SK-N-SH (cell line): ENCODE measurements at regions not wholly inside any gene's neighbourhood (a gene's known extent, or its start where the extent isn't known, plus 50 kb on each side); places are given as distances from the start of the nearest gene placed in this dataset.

Source experiments
- CTCF ChIA-PET: fragments of 300-600, 350-600 bp; formaldehyde crosslinking; extraction: SDS; loops from one replicate; lab custom pipeline; 2021; lab: Yijun Ruan, JAX
- POLR2A ChIA-PET: fragments of 350-600 bp; sonication (Branson Sonifier 250); formaldehyde crosslinking; extraction: SDS; loops from one replicate; lab custom pipeline; 2020; ENCODE audit warnings: antibody characterized with exemption, inconsistent platforms; lab: Yijun Ruan, JAX
- DNase-seq: peaks from one replicate; pipeline ENCODE4 v3.0.0; 2012
- H2AFZ ChIP-seq: fragments of 200-600 bp; sonication (generic); 2 replicates; pipeline ENCODE4 v1.8.1; 2016; ENCODE audit warnings: antibody characterized with exemption, mild to moderate bottlenecking, low read depth
- H3F3A ChIP-seq: fragments of 200-600 bp; sonication (generic); replicated peaks from 2 replicates; pipeline ENCODE3; 2016; ENCODE audit warnings: antibody characterized with exemption, mild to moderate bottlenecking; ENCODE audit not compliant: insufficient read depth
- H3K27ac ChIP-seq, 2 experiments: fragments of 200-500 bp in 1 of 2; fragments of 200-600 bp in 1 of 2; sonication (Bioruptor generic) in 1 of 2; sonication (generic), shearing (Covaris generic) in 1 of 2; 2 replicates each; pipeline versions ENCODE4 v1.5.1 to v1.6.1; 2014 to 2016; ENCODE audit warnings: low read depth in 2 of 2, inconsistent platforms in 1 of 2, low read length in 1 of 2, mild to moderate bottlenecking in 1 of 2, mixed read lengths in 1 of 2
- H3K27me3 ChIP-seq: fragments of 200-600 bp; sonication (generic), shearing (Covaris generic); 2 replicates; pipeline ENCODE4 v1.6.1; 2016; ENCODE audit warnings: mixed run types; ENCODE audit not compliant: insufficient read depth
- H3K36me3 ChIP-seq, 2 experiments: fragments of 200-500 bp in 1 of 2; fragments of 200-600 bp in 1 of 2; sonication (Bioruptor generic) in 1 of 2; sonication (generic) in 1 of 2; replicated peaks in 1 of 2; 2 replicates each; pipeline versions ENCODE3 to v1.5.1; 2014 to 2016; ENCODE audit warnings: low read length in 1 of 2, mild to moderate bottlenecking in 1 of 2; ENCODE audit not compliant: insufficient read depth in 2 of 2, control insufficient read depth in 1 of 2
- H3K4me1 ChIP-seq, 2 experiments: fragments of 200-500 bp in 1 of 2; fragments of 200-600 bp in 1 of 2; sonication (Bioruptor generic) in 1 of 2; sonication (generic), shearing (Covaris generic) in 1 of 2; 2 replicates each; pipeline versions ENCODE4 v1.5.1 to v1.6.1; 2014 to 2016; ENCODE audit warnings: low read depth in 1 of 2, low read length in 1 of 2, mixed run types in 1 of 2; ENCODE audit not compliant: insufficient read depth in 2 of 2, control insufficient read depth in 1 of 2
- H3K4me2 ChIP-seq: fragments of 200-600 bp; sonication (generic), shearing (Covaris generic); 2 replicates; pipeline ENCODE4 v1.6.1; 2017; ENCODE audit warnings: mixed run types
- H3K4me3 ChIP-seq, 2 experiments: fragments of 200-500 bp in 1 of 2; fragments of 200-600 bp in 1 of 2; sonication (Bioruptor generic) in 1 of 2; sonication (generic), shearing (Covaris generic) in 1 of 2; 2 replicates each; pipeline versions ENCODE4 v1.5.1 to v1.8.1; 2014 to 2016; ENCODE audit warnings: low read depth in 2 of 2, inconsistent platforms in 1 of 2, low read length in 1 of 2, mild to moderate bottlenecking in 1 of 2, mixed read lengths in 1 of 2, moderate library complexity in 1 of 2
- H3K79me2 ChIP-seq: fragments of 200-600 bp; sonication (generic); 2 replicates; pipeline ENCODE4 v1.8.1; 2017; ENCODE audit warnings: mild to moderate bottlenecking; ENCODE audit not compliant: insufficient read depth
- H3K9ac ChIP-seq: fragments of 200-600 bp; sonication (generic); 2 replicates; pipeline ENCODE4 v1.6.1; 2017; ENCODE audit warnings: mixed run types
- H3K9me2 ChIP-seq: fragments of 200-600 bp; sonication (generic); 2 replicates; pipeline ENCODE4 v1.6.1; 2017; ENCODE audit warnings: mixed run types
- H3K9me3 ChIP-seq: fragments of 200-600 bp; sonication (generic); 2 replicates; pipeline ENCODE4 v1.6.1; 2017; ENCODE audit warnings: mixed run types, mild to moderate bottlenecking, moderate library complexity
- H4K20me1 ChIP-seq: fragments of 200-600 bp; sonication (generic); 2 replicates; pipeline ENCODE4 v1.6.1; 2017; ENCODE audit warnings: mild to moderate bottlenecking, mixed run types; ENCODE audit not compliant: insufficient read depth
- CHD2 ChIP-seq: fragments of 150-350 bp; IDR thresholded peaks from 2 replicates; pipeline ENCODE4 v1.6.1; 2018; ENCODE audit warnings: low read length; ENCODE audit not compliant: partially characterized antibody
- CTCF ChIP-seq: fragments of 200-600 bp; sonication (generic); IDR thresholded peaks from 2 replicates; pipeline ENCODE4 v1.6.1; 2017; ENCODE audit warnings: antibody characterized with exemption, mild to moderate bottlenecking, moderate library complexity
- EP300 ChIP-seq, 2 experiments: IDR thresholded peaks; 2 replicates each; pipeline versions ENCODE4 v1.4.0 to v1.6.1; 2012; ENCODE audit warnings: borderline replicate concordance in 1 of 2, low read depth in 1 of 2, low read length in 1 of 2
- FOXM1 ChIP-seq: IDR thresholded peaks from 2 replicates; pipeline ENCODE4 v1.4.0; 2012; ENCODE audit warnings: low read depth, mild to moderate bottlenecking
- GABPA ChIP-seq: IDR thresholded peaks from 2 replicates; pipeline ENCODE4 v1.4.0; 2012; ENCODE audit warnings: low read depth, mild to moderate bottlenecking
- GATA2 ChIP-seq: sonication (generic); formaldehyde crosslinking; IDR thresholded peaks from 2 replicates; pipeline ENCODE4 v1.5.0; 2020; ENCODE audit warnings: mild to moderate bottlenecking, missing genetic modification reagents
- JUND ChIP-seq: IDR thresholded peaks from 2 replicates; pipeline ENCODE4 v1.4.0; 2012
- MEF2A ChIP-seq: IDR thresholded peaks from 2 replicates; pipeline ENCODE4 v1.4.0; 2012; ENCODE audit warnings: low read depth, borderline replicate concordance
- NRF1 ChIP-seq: IDR thresholded peaks from 2 replicates; pipeline ENCODE4 v1.6.1; 2012; ENCODE audit warnings: low read depth, mild to moderate bottlenecking, low read length
- POLR2AphosphoS5 ChIP-seq: IDR thresholded peaks from 2 replicates; pipeline ENCODE4 v1.6.1; 2012; ENCODE audit warnings: low read depth, low read length
- RAD21 ChIP-seq: IDR thresholded peaks from 2 replicates; pipeline ENCODE4 v1.6.1; 2012; ENCODE audit warnings: mild to moderate bottlenecking, low read length
- RFX5 ChIP-seq: IDR thresholded peaks from 2 replicates; pipeline ENCODE4 v1.6.1; 2012; ENCODE audit warnings: mild to moderate bottlenecking, improper control_type of control experiment, low read length
- RXRA ChIP-seq: IDR thresholded peaks from 2 replicates; pipeline ENCODE4 v1.4.0; 2012; ENCODE audit warnings: low read depth, mild to moderate bottlenecking, borderline replicate concordance
- SIN3A ChIP-seq: IDR thresholded peaks from 2 replicates; pipeline ENCODE4 v1.6.1; 2012; ENCODE audit warnings: low read depth, mild to moderate bottlenecking, low read length, moderate library complexity, borderline replicate concordance
- SMC3 ChIP-seq: IDR thresholded peaks from 2 replicates; pipeline ENCODE4 v1.6.1; 2012; ENCODE audit warnings: low read depth, low read length, improper control_type of control experiment
- TEAD4 ChIP-seq: IDR thresholded peaks from 2 replicates; pipeline ENCODE4 v1.4.0; 2012; ENCODE audit warnings: mild to moderate bottlenecking, borderline replicate concordance; ENCODE audit not compliant: insufficient read depth
- USF1 ChIP-seq: IDR thresholded peaks from 2 replicates; pipeline ENCODE4 v1.4.0; 2012; ENCODE audit warnings: low read depth, borderline replicate concordance
- USF2 ChIP-seq: fragments of 150-350 bp; IDR thresholded peaks from 2 replicates; pipeline ENCODE4 v1.6.1; 2017; ENCODE audit warnings: antibody characterized with exemption, low read length, low read depth, borderline replicate concordance
- WGBS: methylation state at CpG from one replicate; pipeline ENCODE4 v1.1.6; 2017; ENCODE audit warnings: low lambda C conversion rate; 5-methylcytosine and 5-hydroxymethylcytosine counted together

- WGBS = 58% methylated on average over 16 of the region's 16 CpGs
- Histone ChIP-seq H3F3A (no peaks in the 10 kb centered on the region), H3K27ac (no peak overlapping the region), H2AFZ (no peak overlapping the region), H3K9me3 (no peaks in the 10 kb centered on the region), H3K9ac (no peak overlapping the region), H3K4me3 (no peak overlapping the region), H4K20me1 (no peaks in the 10 kb centered on the region), H3K36me3 (no peaks in the 10 kb centered on the region), H3K9me2 (no peaks in the 10 kb centered on the region), H3K4me2 (no peak overlapping the region), H3K27me3 (no peaks in the 10 kb centered on the region), H3K79me2 (no peaks in the 10 kb centered on the region), H3K4me1 (no peaks in the 10 kb centered on the region)
- TF ChIP-seq EP300 (IDR thresholded peaks at IDR 0.05; ENCODE audit: borderline replicate concordance in 1 of 2, low read depth in 1 of 2, low read length in 1 of 2) = no peak
- TF ChIP-seq JUND = no peak
- TF ChIP-seq NRF1 = no peak
- TF ChIP-seq POLR2AphosphoS5 = no peak
- no peak for TF ChIP-seq TEAD4
- TF ChIP-seq MEF2A = no peak
- no peak for TF ChIP-seq RAD21
- no peak for TF ChIP-seq RXRA
- TF ChIP-seq GABPA = no peak
- no peak for TF ChIP-seq USF1
- no peak for TF ChIP-seq FOXM1
- ChIA-PET POLR2A (no interaction called here), CTCF (interaction anchor here (1.0 kb wide), 1 partner anchor 38 kb away, joined by 4 read pairs; no protein-coding TSS in a partner anchor)
- DNase-seq = no peak
These were observed 108.8 kb downstream of the SQOR start for GRCh38 chr15:45743426-45744235.

- 33% methylated on average over 4 of the region's 4 CpGs for WGBS
- no peaks in the 10 kb centered on the region for H3K36me3 ChIP-seq
- H3F3A ChIP-seq = no peaks in the 10 kb centered on the region
- H3K4me2 ChIP-seq = no peak overlapping the region
- CTCF ChIA-PET = no interaction called here
- H3K9me2 ChIP-seq = no peaks in the 10 kb centered on the region
- no peaks in the 10 kb centered on the region for H4K20me1 ChIP-seq
- H3K27me3 ChIP-seq = no peaks in the 10 kb centered on the region
- no peaks in the 10 kb centered on the region for H3K4me1 ChIP-seq
- no peaks in the 10 kb centered on the region for H3K79me2 ChIP-seq
- no peak overlapping the region for H2AFZ ChIP-seq
- no peak overlapping the region for H3K9ac ChIP-seq
- no peaks in the 10 kb centered on the region for H3K9me3 ChIP-seq
- H3K27ac ChIP-seq = no peak overlapping the region
- no peak for DNase-seq
- no peak overlapping the region for H3K4me3 ChIP-seq
- POLR2A ChIA-PET = no interaction called here
- no peak for TF ChIP-seq SMC3
- TF ChIP-seq SIN3A = no peak
- TF ChIP-seq GATA2 = no peak
- no peak for TF ChIP-seq RFX5
- TF ChIP-seq USF1 = no peak
- no peak for TF ChIP-seq CTCF
- no peak for TF ChIP-seq CHD2
- no peak for TF ChIP-seq POLR2AphosphoS5
- no peak for TF ChIP-seq USF2
These were observed 109.4 kb downstream of the SQOR start for GRCh38 chr15:45744236-45744589.
